H1 (cell line): ENCODE measurements at regions not wholly inside any gene's neighbourhood (a gene's known extent, or its start where the extent isn't known, plus 50 kb on each side); places are given as distances from the start of the nearest gene placed in this dataset.

ENCODE experiments used
- CTCF ChIA-PET: fragments of 300-600 bp; sonication (Branson Sonifier 250); formaldehyde crosslinking; loops from one replicate; lab custom pipeline; 2021; ENCODE audit not compliant: partially characterized antibody; lab: Charles Lee
- POLR2A ChIA-PET: fragments of 300-600 bp; sonication (Branson Sonifier 250); formaldehyde crosslinking; loops from one replicate; lab custom pipeline; 2021; ENCODE audit warnings: inconsistent platforms; ENCODE audit not compliant: partially characterized antibody; lab: Charles Lee
- DNase-seq, 2 experiments: peaks; one replicate each; pipeline versions ENCODE4 v3.0.0 to v3.0.0-alpha.2; 2010 to 2022; ENCODE audit warnings: low spot score in 2 of 2, low read depth in 1 of 2, mixed read lengths in 1 of 2
- FAIRE-seq: peaks from 2 replicates; lab custom pipeline; 2011; peaks lifted over from hg19 to GRCh38; lab: Jason Lieb, UNC
- H2AFZ ChIP-seq: 2 replicates; pipeline ENCODE4 v1.8.1; 2012; ENCODE audit warnings: low read length, inconsistent platforms
- H2AK5ac ChIP-seq: 2 replicates; pipeline ENCODE4 v1.6.1; 2013; ENCODE audit warnings: low read depth, low read length
- H2BK120ac ChIP-seq: replicated peaks from 2 replicates; pipeline ENCODE3; 2013; ENCODE audit warnings: low read depth, low read length, inconsistent platforms
- H2BK12ac ChIP-seq: 2 replicates; pipeline ENCODE4 v1.6.1; 2013; ENCODE audit warnings: low read depth, low read length
- H2BK15ac ChIP-seq: 2 replicates; pipeline ENCODE4 v1.6.1; 2013; ENCODE audit warnings: low read length
- H2BK20ac ChIP-seq: 2 replicates; pipeline ENCODE4 v1.6.1; 2013; ENCODE audit warnings: low read length
- H2BK5ac ChIP-seq: 2 replicates; pipeline ENCODE4 v1.6.1; 2013; ENCODE audit warnings: low read depth, low read length
- H3K14ac ChIP-seq: 2 replicates; pipeline ENCODE4 v1.6.1; 2013; ENCODE audit warnings: inconsistent platforms; ENCODE audit not compliant: insufficient read length
- H3K18ac ChIP-seq: 2 replicates; pipeline ENCODE4 v1.6.1; 2013; ENCODE audit warnings: low read length; ENCODE audit errors: extremely low read depth
- H3K23ac ChIP-seq: 2 replicates; pipeline ENCODE4 v1.6.1; 2013; ENCODE audit warnings: inconsistent platforms; ENCODE audit not compliant: insufficient read length
- H3K23me2 ChIP-seq: 2 replicates; pipeline ENCODE4 v1.6.1; 2013; ENCODE audit warnings: low read depth, low read length
- H3K27ac ChIP-seq: 2 replicates; pipeline ENCODE4 v1.6.1; 2011; ENCODE audit warnings: low read depth, low read length, inconsistent platforms
- H3K27me3 ChIP-seq, 4 experiments: replicated peaks in 1 of 4; 1 replicate in 1 of 4; 2 replicates in 3 of 4; pipeline versions ENCODE4 v1.6.1 to v1.8.1; 2011 to 2013; ENCODE audit warnings: low read length in 3 of 4, mild to moderate bottlenecking in 3 of 4, inconsistent platforms in 2 of 4, mixed read lengths in 2 of 4, moderate library complexity in 1 of 4; ENCODE audit not compliant: control insufficient read depth in 3 of 4, insufficient read depth in 3 of 4; ENCODE audit errors: extremely low read depth in 1 of 4
- H3K36me3 ChIP-seq, 4 experiments: 2 replicates each; pipeline versions ENCODE4 v1.6.1 to v1.8.1; 2011 to 2013; ENCODE audit warnings: mild to moderate bottlenecking in 4 of 4, low read length in 3 of 4, moderate library complexity in 2 of 4, control low read depth in 1 of 4, inconsistent platforms in 1 of 4; ENCODE audit not compliant: insufficient read depth in 4 of 4, control insufficient read depth in 2 of 4
- H3K4ac ChIP-seq: replicated peaks from 2 replicates; pipeline ENCODE3; 2013; ENCODE audit warnings: low read length, low read depth, mixed read lengths, inconsistent platforms; ENCODE audit not compliant: insufficient read length
- H3K4me1 ChIP-seq, 4 experiments: replicated peaks in 1 of 4; 1 replicate in 1 of 4; 2 replicates in 3 of 4; pipeline versions ENCODE4 v1.6.1 to v1.8.1; 2011 to 2013; ENCODE audit warnings: low read length in 3 of 4, inconsistent platforms in 2 of 4, mixed read lengths in 1 of 4; ENCODE audit not compliant: insufficient read depth in 4 of 4, control insufficient read depth in 3 of 4
- H3K4me2 ChIP-seq, 2 experiments: 2 replicates each; pipeline versions ENCODE4 v1.6.1 to v1.8.1; 2011 to 2013; ENCODE audit warnings: low read depth in 2 of 2, low read length in 2 of 2, control low read depth in 1 of 2, inconsistent platforms in 1 of 2, mild to moderate bottlenecking in 1 of 2; ENCODE audit not compliant: insufficient read depth in 1 of 2
- H3K4me3 ChIP-seq, 4 experiments: fragments of 200-600, 300-600 bp in 1 of 4; sonication (generic), shearing (Covaris generic), sonication (Bioruptor Twin) in 1 of 4; 2 replicates each; pipeline versions ENCODE4 v1.5.1 to v1.8.1; 2011 to 2016; ENCODE audit warnings: low read length in 4 of 4, low read depth in 3 of 4, control low read depth in 2 of 4, inconsistent platforms in 2 of 4, mild to moderate bottlenecking in 2 of 4, mixed read lengths in 1 of 4, moderate library complexity in 1 of 4; ENCODE audit not compliant: insufficient read depth in 2 of 4; ENCODE audit errors: extremely low read depth in 1 of 4
- H3K56ac ChIP-seq: replicated peaks from 2 replicates; pipeline ENCODE3; 2013; ENCODE audit warnings: low read depth, mild to moderate bottlenecking, mixed read lengths, low read length, inconsistent platforms; ENCODE audit not compliant: insufficient read length
- H3K79me1 ChIP-seq: 2 replicates; pipeline ENCODE4 v1.6.1; 2013; ENCODE audit warnings: low read depth, low read length, control low read depth
- H3K79me2 ChIP-seq, 2 experiments: 2 replicates each; pipeline versions ENCODE4 v1.6.1 to v1.8.1; 2012 to 2013; ENCODE audit warnings: low read length in 2 of 2, mild to moderate bottlenecking in 2 of 2, inconsistent platforms in 1 of 2; ENCODE audit not compliant: insufficient read depth in 2 of 2, control insufficient read depth in 1 of 2
- H3K9ac ChIP-seq, 4 experiments: replicated peaks in 1 of 4; 1 replicate in 1 of 4; 2 replicates in 3 of 4; pipeline versions ENCODE4 v1.6.1 to v1.8.1; 2011 to 2013; ENCODE audit warnings: low read depth in 3 of 4, low read length in 3 of 4, control low read depth in 2 of 4, mild to moderate bottlenecking in 2 of 4, moderate library complexity in 2 of 4, inconsistent platforms in 1 of 4; ENCODE audit errors: extremely low read depth in 1 of 4
- H3K9me3 ChIP-seq, 2 experiments: 2 replicates each; pipeline versions ENCODE4 v1.6.1 to v1.8.1; 2012 to 2013; ENCODE audit warnings: mild to moderate bottlenecking in 2 of 2, moderate library complexity in 2 of 2, control low read depth in 1 of 2, inconsistent platforms in 1 of 2, low read depth in 1 of 2, low read length in 1 of 2, mixed read lengths in 1 of 2; ENCODE audit not compliant: insufficient read depth in 2 of 2
- H4K20me1 ChIP-seq, 2 experiments: replicated peaks in 1 of 2; 2 replicates each; pipeline versions ENCODE3 to v1.8.1; 2011 to 2013; ENCODE audit warnings: inconsistent platforms in 2 of 2, low read length in 2 of 2, mild to moderate bottlenecking in 1 of 2; ENCODE audit not compliant: insufficient read depth in 2 of 2, control insufficient read depth in 1 of 2
- H4K5ac ChIP-seq: 2 replicates; pipeline ENCODE4 v1.6.1; 2013; ENCODE audit warnings: low read length, low read depth, mixed read lengths, inconsistent platforms; ENCODE audit not compliant: insufficient read length
- H4K8ac ChIP-seq: 2 replicates; pipeline ENCODE4 v1.8.0; 2013; ENCODE audit warnings: mild to moderate bottlenecking, moderate library complexity, low read length, inconsistent platforms; ENCODE audit not compliant: insufficient read depth; ENCODE audit errors: extremely low read depth
- H4K91ac ChIP-seq: replicated peaks from 2 replicates; pipeline ENCODE3; 2013; ENCODE audit warnings: low read length, mixed read lengths, inconsistent platforms; ENCODE audit not compliant: insufficient read length
- CBX5 ChIP-seq: fragments of 300-800, 300-1000 bp; sonication (generic); IDR thresholded peaks from 2 replicates; pipeline ENCODE4 v1.7.1; 2016; ENCODE audit warnings: antibody characterized with exemption, low read length, low read depth
- CEBPB ChIP-seq: IDR thresholded peaks from 2 replicates; pipeline ENCODE4 v1.6.1; 2012; ENCODE audit warnings: low read depth, low read length
- CREB1 ChIP-seq: IDR thresholded peaks from 2 replicates; pipeline ENCODE4 v1.6.1; 2012; ENCODE audit warnings: inconsistent platforms
- CTBP2 ChIP-seq: IDR thresholded peaks from 2 replicates; pipeline ENCODE4 v1.7.0; 2011; ENCODE audit warnings: borderline replicate concordance, mild to moderate bottlenecking, moderate library complexity, mixed read lengths, low read length; ENCODE audit not compliant: insufficient read depth, insufficient read length
- E2F6 ChIP-seq: IDR thresholded peaks from 2 replicates; pipeline ENCODE4 v1.6.1; 2012; ENCODE audit warnings: inconsistent platforms
- KDM4A ChIP-seq: IDR thresholded peaks from one replicate; pipeline ENCODE4 v1.7.1; 2012; ENCODE audit warnings: low read depth, mild to moderate bottlenecking, moderate library complexity, low read length, inconsistent platforms; ENCODE audit not compliant: severe bottlenecking
- NANOG ChIP-seq: IDR thresholded peaks from 2 replicates; pipeline ENCODE4 v1.6.1; 2011; ENCODE audit warnings: low read length, low read depth, mild to moderate bottlenecking, inconsistent platforms; ENCODE audit not compliant: insufficient read depth, poor library complexity, severe bottlenecking
- POLR2AphosphoS5 ChIP-seq: IDR thresholded peaks from 2 replicates; pipeline ENCODE4 v1.6.1; 2011; ENCODE audit warnings: low read depth, low read length
- RFX5 ChIP-seq: IDR thresholded peaks from 2 replicates; pipeline ENCODE4 v1.6.1; 2011; ENCODE audit warnings: low read depth, low read length, improper control_type of control experiment, borderline replicate concordance
- SIN3A ChIP-seq, 2 experiments: IDR thresholded peaks in 1 of 2; conservative IDR thresholded peaks in 1 of 2; 2 replicates each; pipeline ENCODE4 v1.6.1; 2011 to 2012; ENCODE audit warnings: low read length in 2 of 2, improper control_type of control experiment in 1 of 2, low read depth in 1 of 2, mild to moderate bottlenecking in 1 of 2
- SP1 ChIP-seq: IDR thresholded peaks from 2 replicates; pipeline ENCODE4 v1.6.1; 2011; ENCODE audit warnings: low read depth, low read length
- SP4 ChIP-seq: IDR thresholded peaks from 2 replicates; pipeline ENCODE4 v1.6.1; 2012; ENCODE audit warnings: low read length, inconsistent platforms
- SUZ12 ChIP-seq: fragments of 200-600 bp; sonication (generic); IDR thresholded peaks from 2 replicates; pipeline ENCODE4 v1.6.1; 2012; ENCODE audit warnings: mild to moderate bottlenecking, inconsistent platforms, low read length, moderate library complexity, mixed read lengths
- TBP ChIP-seq: IDR thresholded peaks from 2 replicates; pipeline ENCODE4 v1.6.1; 2011; ENCODE audit warnings: low read depth, low read length, improper control_type of control experiment
- ZNF274 ChIP-seq: IDR thresholded peaks from 2 replicates; pipeline ENCODE4 v1.7.0; 2012; ENCODE audit warnings: low read length, borderline replicate concordance; ENCODE audit errors: extremely low read depth
- WGBS, 2 experiments: shearing (Covaris generic) in 1 of 2; methylation state at CpG; one replicate each; pipeline versions ENCODE4 v1.1.6 to v1.1.7; 2013 to 2015; ENCODE audit warnings: low lambda C conversion rate in 2 of 2, mixed read lengths in 2 of 2, inconsistent platforms in 1 of 2, low coverage in 1 of 2, missing lambda C conversion rate in 1 of 2; ENCODE audit not compliant: insufficient replicate concordance in 2 of 2, insufficient coverage in 1 of 2, insufficient read length in 1 of 2; ENCODE audit errors: extremely low coverage in 1 of 2, missing lambda C conversion rate in 1 of 2; 5-methylcytosine and 5-hydroxymethylcytosine counted together

DNA sequence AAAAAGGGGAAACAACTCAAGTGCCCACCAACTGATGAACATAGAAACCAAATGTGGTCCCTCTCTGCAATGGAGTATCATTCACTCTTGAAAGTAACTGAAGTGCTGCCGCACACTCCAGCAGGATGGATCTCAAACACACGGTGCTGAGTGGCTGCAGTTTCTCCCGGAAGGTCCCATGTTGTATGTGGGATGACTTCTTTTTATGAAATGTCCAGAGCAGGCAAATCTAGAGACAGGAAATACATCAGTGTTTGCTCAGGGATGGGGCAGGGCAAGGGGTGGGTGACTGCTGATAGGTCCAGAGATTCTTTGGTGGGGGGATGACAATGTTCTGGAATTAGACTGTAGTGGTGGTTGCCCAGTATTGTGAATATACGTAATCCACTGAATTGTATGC is 89.9 kb upstream of the ADAMTS2 start:
- Histone ChIP-seq H3K56ac (no peak overlapping the region), H3K36me3 (no peaks in the 10 kb centered on the region), H3K4ac (no peak overlapping the region), H2BK12ac (no peak overlapping the region), H3K23me2 (no peaks in the 10 kb centered on the region), H4K8ac (no peak overlapping the region), H3K4me2 (no peak overlapping the region), H3K18ac (no peak overlapping the region), H4K91ac (no peak overlapping the region), H2BK15ac (no peak overlapping the region), H4K20me1 (no peaks in the 10 kb centered on the region), H3K9ac (no peak overlapping the region), H3K4me1 (no peaks in the 10 kb centered on the region), H3K79me1 (no peaks in the 10 kb centered on the region), H2AFZ (no peak overlapping the region), H3K23ac (no peak overlapping the region), H3K9me3 (peaks cover 0 to 6% of the 10 kb centered on the region in 2 experiments; a peak in 1 of 4 replicates), H2BK120ac (no peak overlapping the region), H3K27me3 (no peaks in the 10 kb centered on the region; a peak in 2 of 7 replicates), H2BK20ac (no peak overlapping the region), H3K79me2 (no peaks in the 10 kb centered on the region), H4K5ac (no peak overlapping the region), H2BK5ac (no peak overlapping the region), H3K27ac (no peak overlapping the region), H3K4me3 (no peak overlapping the region), H2AK5ac (no peak overlapping the region), H3K14ac (no peak overlapping the region)
- 100% methylated on average over 4 of the region's 4 CpGs; no CpG with 5 or more reads in 1 of the 2 experiments for WGBS, 2 experiments
- CTCF ChIA-PET, result no interaction called here
- FAIRE-seq, result no peak
- DNase-seq, result no peak
- POLR2A ChIA-PET, result no interaction called here
- TF ChIP-seq SIN3A (conservative IDR thresholded peaks at IDR 0.05 in 1 of 2, IDR thresholded peaks at IDR 0.05 in 1 of 2; ENCODE audit: low read depth in 1 of 2, low read length in 2 of 2) (no peak), E2F6 (no peak), TBP (no peak), CTBP2 (no peak), KDM4A (no peak), POLR2AphosphoS5 (no peak), SP4 (no peak), CBX5 (no peak), CEBPB (no peak), CREB1 (no peak), RFX5 (no peak), SP1 (no peak), ZNF274 (no peak), NANOG (no peak), SUZ12 (no peak)
